Activated CD4-positive, alpha-beta memory T cell treated with anti-CD3 and anti-CD28 coated beads for 36 hours (primary cell): ENCODE measurements at regions not wholly inside any gene's neighbourhood (a gene's known extent, or its start where the extent isn't known, plus 50 kb on each side); places are given as distances from the start of the nearest gene placed in this dataset.

Experiments
- CTCF ChIA-PET: fragments of 350-600 bp; sonication (Branson Sonifier 250); formaldehyde crosslinking; loops from one replicate; lab custom pipeline; 2021; ENCODE audit warnings: antibody characterized with exemption, inconsistent platforms; lab: Charles Lee
- POLR2A ChIA-PET: fragments of 350-600 bp; sonication (Branson Sonifier 250); formaldehyde crosslinking; loops from one replicate; lab custom pipeline; 2021; ENCODE audit warnings: antibody characterized with exemption; lab: Charles Lee
- DNase-seq: peaks from one replicate; pipeline ENCODE4 v3.0.0-alpha.2; 2020
- H3K27ac Mint-ChIP-seq: one replicate; pipeline ENCODE4 v1.8.0; 2021; ENCODE audit warnings: mixed read lengths
- H3K27me3 Mint-ChIP-seq: one replicate; pipeline ENCODE4 v1.8.0; 2021; ENCODE audit warnings: mixed read lengths
- H3K36me3 Mint-ChIP-seq: one replicate; pipeline ENCODE4 v1.8.0; 2021; ENCODE audit warnings: mixed read lengths
- H3K4me1 Mint-ChIP-seq: one replicate; pipeline ENCODE4 v1.8.0; 2021; ENCODE audit warnings: low read depth, mixed read lengths
- H3K4me3 Mint-ChIP-seq: one replicate; pipeline ENCODE4 v1.8.0; 2021; ENCODE audit warnings: mild to moderate bottlenecking, mixed read lengths
- H3K9me3 Mint-ChIP-seq: one replicate; pipeline ENCODE4 v1.8.0; 2021; ENCODE audit warnings: mixed read lengths
- intact Hi-C: fragments of 100-400 bp; cut with micrococcal nuclease; formaldehyde crosslinking; loops from one replicate; pipeline ENCODE4 v1.15.1; 2023

DNA sequence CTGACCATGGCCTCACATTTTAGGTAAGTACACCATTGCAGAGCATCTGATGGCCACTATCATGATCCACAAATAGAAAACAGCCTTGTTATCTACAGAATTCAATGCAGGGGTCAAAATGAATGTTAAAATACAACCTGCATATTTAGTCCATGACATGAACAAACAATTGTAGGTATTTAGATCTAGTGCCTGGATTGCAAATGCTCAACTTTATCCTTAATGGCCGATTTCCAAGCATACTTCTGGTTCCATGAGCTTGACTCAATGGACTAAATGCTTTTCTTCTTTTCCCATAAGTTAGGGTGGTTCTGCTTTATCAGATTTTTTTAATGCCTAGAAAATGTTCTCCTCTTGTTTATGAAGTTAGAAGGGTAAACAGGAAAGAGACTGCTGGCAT, 139.2 kb upstream of the TTC29 start:
- intact Hi-C loops = no loop called here
- CTCF ChIA-PET = interaction anchor here (1.5 kb wide), 1 partner anchor 12 kb away, joined by 5 read pairs; no protein-coding TSS in a partner anchor
- no peak overlapping the region for H3K27ac Mint-ChIP-seq

DNA sequence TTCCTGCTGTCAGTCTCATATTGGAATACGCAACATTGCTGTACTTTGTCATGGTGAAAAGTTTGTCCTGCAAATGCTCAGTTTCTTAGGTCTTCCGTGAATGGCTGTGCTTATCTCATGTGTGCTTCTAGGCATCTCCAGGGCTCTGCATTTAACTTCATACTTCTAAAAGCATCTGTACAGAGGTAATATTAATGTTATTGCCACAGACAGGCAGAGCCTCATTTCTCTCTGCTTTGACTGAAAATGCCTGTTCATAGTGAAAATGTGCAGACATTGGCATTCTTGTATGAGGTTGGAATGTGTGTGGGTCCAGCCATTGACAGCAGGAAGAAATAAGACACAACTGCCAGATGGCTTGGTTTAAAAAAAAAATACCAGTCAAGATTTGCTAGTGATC, 140.1 kb upstream of the TTC29 start:
- Mint-ChIP-seq H3K27me3 (peaks cover 12% of the 10 kb centered on the region), H3K4me3 (no peak overlapping the region), H3K4me1 (no peaks in the 10 kb centered on the region), H3K9me3 (no peaks in the 10 kb centered on the region), H3K36me3 (no peaks in the 10 kb centered on the region), H3K27ac (no peak overlapping the region)
- ChIA-PET CTCF (interaction anchor here (1.5 kb wide), 1 partner anchor 11 kb away, joined by 5 read pairs; no protein-coding TSS in a partner anchor), POLR2A (no interaction called here)
- intact Hi-C loops = no loop called here
- no peak for DNase-seq

More for the DNA sequence above, 139.2 kb upstream of the TTC29 start:
- POLR2A ChIA-PET = no interaction called here
- no peak for DNase-seq
- Mint-ChIP-seq H3K36me3 (no peaks in the 10 kb centered on the region), H3K4me3 (no peak overlapping the region), H3K9me3 (no peaks in the 10 kb centered on the region), H3K4me1 (no peaks in the 10 kb centered on the region), H3K27me3 (peaks cover 13% of the 10 kb centered on the region)

DNA sequence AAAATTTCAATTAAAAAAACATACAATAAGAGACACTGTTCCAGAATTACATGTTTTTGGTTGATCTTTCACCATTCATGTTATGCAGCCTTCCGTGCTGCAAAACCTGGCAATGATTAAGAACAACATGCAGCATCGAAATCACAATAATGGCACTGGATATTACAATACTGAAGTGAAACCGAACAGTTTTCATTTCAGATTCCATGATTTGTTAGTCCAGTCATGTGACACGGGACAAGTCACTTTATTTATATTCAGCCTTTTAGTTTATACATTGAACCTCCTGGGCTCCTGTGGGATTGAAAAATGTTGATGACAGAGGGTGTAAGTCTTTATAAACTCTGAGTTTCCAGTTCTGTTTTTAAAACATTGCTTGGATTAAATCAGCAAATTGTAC, 142.5 kb upstream of the TTC29 start:
- intact Hi-C loops = no loop called here
- CTCF ChIA-PET = no interaction called here
- H3K27ac Mint-ChIP-seq = no peak overlapping the region

DNA sequence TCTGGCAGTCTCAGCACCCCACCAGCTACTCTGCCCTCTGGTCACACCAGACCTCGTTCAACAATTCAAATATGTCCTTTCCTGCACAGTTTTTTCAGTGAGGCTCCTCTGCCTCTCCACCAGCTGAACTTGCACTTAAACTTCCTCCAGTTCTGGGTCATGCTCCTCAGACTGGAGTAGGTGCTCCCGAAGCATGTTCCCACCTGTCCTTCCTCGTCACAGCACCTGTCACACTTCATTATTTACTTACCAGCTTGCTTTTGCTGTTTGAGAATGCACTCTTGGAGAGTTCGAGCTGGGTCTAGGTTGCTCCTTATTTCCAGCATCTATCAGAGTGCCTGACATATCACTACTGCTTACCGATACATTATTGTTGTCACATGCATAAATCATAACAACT, 144.8 kb upstream of the TTC29 start:
- no peaks in the 10 kb centered on the region for H3K9me3 Mint-ChIP-seq
- H3K36me3 Mint-ChIP-seq = no peaks in the 10 kb centered on the region
- DNase-seq = no peak
- ChIA-PET CTCF (interaction anchor here (0.7 to 1.3 kb wide), 2 partner anchors 13 to 72 kb away, joined by 3 read pairs; no protein-coding TSS in a partner anchor), POLR2A (no interaction called here)
- no peaks in the 10 kb centered on the region for H3K4me1 Mint-ChIP-seq
- no peak overlapping the region for H3K4me3 Mint-ChIP-seq
- no peak overlapping the region for H3K27ac Mint-ChIP-seq
- peaks cover 12% of the 10 kb centered on the region for H3K27me3 Mint-ChIP-seq
- intact Hi-C loops = loop anchor here (10.0 kb wide), 1 partner anchor 1136 kb away; no protein-coding TSS in a partner anchor

More for the DNA sequence above, 142.5 kb upstream of the TTC29 start:
- DNase-seq = no peak
- Mint-ChIP-seq H3K9me3 (no peaks in the 10 kb centered on the region), H3K4me1 (no peaks in the 10 kb centered on the region), H3K36me3 (no peaks in the 10 kb centered on the region), H3K27me3 (peaks cover 12% of the 10 kb centered on the region), H3K4me3 (no peak overlapping the region)
- POLR2A ChIA-PET = no interaction called here

DNA sequence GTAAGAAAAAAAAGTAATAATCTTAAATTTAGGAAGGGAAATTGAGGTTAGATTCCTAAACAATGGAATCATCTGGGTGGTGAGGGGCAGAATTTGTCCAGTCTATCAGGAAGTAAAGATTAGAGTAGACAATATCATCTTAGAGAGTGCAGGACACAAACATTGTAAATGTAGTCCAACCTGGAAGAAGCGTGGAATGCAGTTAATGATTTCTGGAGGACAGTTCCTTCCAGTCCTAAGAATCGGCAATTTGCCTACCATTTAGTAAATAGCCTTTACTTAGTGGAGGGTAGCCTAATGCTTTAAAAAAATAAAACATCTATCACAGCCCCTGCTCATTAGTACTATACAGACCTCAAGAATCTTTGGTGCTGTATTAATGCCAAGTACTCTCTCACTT, 147.5 kb upstream of the TTC29 start:
- H3K9me3 Mint-ChIP-seq = no peaks in the 10 kb centered on the region
- ChIA-PET POLR2A (no interaction called here), CTCF (no interaction called here)
- DNase-seq = no peak
- H3K4me3 Mint-ChIP-seq = no peak overlapping the region
- peaks cover 12% of the 10 kb centered on the region for H3K27me3 Mint-ChIP-seq
- no peaks in the 10 kb centered on the region for H3K36me3 Mint-ChIP-seq
- intact Hi-C loops = loop anchor here (10.0 kb wide), 1 partner anchor 1138 kb away; no protein-coding TSS in a partner anchor
- H3K27ac Mint-ChIP-seq = no peak overlapping the region
- H3K4me1 Mint-ChIP-seq = no peaks in the 10 kb centered on the region

DNA sequence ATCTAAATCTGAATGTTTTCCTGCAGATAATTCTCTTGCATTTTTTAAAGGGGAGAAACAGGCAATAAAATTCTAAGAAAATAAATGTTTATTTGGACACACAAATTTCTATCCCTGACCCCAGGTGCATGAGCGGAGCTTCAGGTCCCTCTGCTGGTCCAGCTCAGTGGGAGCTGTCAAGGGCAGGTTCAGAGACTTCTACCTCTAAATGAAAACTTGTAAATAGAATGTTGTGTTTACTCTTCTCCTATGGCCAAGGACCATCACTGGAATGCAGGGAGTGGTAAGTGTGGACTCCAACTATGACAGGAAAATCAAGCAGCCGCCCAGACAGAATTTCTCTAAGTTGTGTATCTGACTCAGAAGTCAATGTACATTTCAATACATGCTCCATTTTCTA, 148.6 kb upstream of the TTC29 start:
- POLR2A ChIA-PET = no interaction called here
- CTCF ChIA-PET = interaction anchor here (1.4 kb wide), 1 partner anchor 75 kb away, joined by 6 read pairs; no protein-coding TSS in a partner anchor
- no peaks in the 10 kb centered on the region for H3K4me1 Mint-ChIP-seq
- H3K27me3 Mint-ChIP-seq = peaks cover 10% of the 10 kb centered on the region
- intact Hi-C loops = loop anchor here (10.0 kb wide), 1 partner anchor 1139 kb away; no protein-coding TSS in a partner anchor
- H3K4me3 Mint-ChIP-seq = no peak overlapping the region
- no peaks in the 10 kb centered on the region for H3K9me3 Mint-ChIP-seq
- H3K36me3 Mint-ChIP-seq = no peaks in the 10 kb centered on the region
- DNase-seq = no peak
- H3K27ac Mint-ChIP-seq = no peak overlapping the region

DNA sequence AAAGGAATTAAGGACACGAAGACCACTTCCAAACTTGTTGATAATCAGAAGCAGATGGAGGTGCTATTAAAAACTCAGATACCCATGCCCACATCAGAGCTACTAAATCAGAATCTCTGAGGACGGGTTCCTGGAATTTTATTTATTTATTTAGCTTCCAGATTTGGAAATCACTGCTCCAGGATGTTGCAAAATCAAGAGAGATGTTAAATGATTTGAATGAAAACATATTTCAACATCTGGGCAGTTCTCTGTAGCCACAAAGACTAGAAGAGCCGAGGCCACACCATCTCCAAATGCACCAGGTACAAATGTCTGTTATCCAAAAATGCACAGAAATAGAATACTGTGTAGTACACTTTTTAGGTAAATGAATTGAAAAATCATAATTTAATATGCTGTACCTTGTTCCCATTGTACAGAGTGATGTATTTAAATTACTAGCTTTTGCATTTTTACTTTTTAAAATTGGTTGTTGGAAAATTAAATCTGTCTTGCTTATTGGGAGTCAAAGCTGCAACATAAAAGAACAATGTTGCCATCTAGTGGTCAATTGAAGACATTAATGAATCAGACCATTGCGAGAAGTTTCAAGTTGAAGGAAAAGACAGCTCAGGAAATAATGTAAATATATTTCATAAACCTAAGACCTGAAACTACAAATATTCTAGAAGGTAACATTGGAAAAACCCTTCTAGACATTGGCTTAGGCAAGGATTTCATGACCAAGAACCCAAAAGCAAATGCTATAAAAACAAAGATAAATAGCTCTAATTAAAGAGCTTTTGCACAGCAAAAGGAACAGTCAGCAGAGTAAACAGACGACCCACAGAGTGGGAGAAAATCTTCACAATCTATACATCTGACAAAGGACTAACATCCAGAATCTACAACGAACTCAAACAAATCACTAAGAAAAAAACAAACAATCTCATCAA, 151.3 kb upstream of the TTC29 start:
- Mint-ChIP-seq H3K27ac (no peak overlapping the region), H3K27me3 (peaks cover 12% of the 10 kb centered on the region), H3K4me3 (no peak overlapping the region), H3K9me3 (no peaks in the 10 kb centered on the region), H3K4me1 (no peaks in the 10 kb centered on the region), H3K36me3 (no peaks in the 10 kb centered on the region)
- intact Hi-C loops = loop anchor here (1.0 to 10.0 kb wide), 4 partner anchors 78 to 1142 kb away; no protein-coding TSS in a partner anchor
- DNase-seq = no peak
- ChIA-PET POLR2A (interaction anchor here (0.7 kb wide), 1 partner anchor 670 kb away, joined by 3 read pairs; no protein-coding TSS in a partner anchor), CTCF (interaction anchor here (0.7 to 5.2 kb wide), 41 partner anchors 9 to 1540 kb away, joined by 3 to 159 read pairs (median 4); no protein-coding TSS in a partner anchor)

DNA sequence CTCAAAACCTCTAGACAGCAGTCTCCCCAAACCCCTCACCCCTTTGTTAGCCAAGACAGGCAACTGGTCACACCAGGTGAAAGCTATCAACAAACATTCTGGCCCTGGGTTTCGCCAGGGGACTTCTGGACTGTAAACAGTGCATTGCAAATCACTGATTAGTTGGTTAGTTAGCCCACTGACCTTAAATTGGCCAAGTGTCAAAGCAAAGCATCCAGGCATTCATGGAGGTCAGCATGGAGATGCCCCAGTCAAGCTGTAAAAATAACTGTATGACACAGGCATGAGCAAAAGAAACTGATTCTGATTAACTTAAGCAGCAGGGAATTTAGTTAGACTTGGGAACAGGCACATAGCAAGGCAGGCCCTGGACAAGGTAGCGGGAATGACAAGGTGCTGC, 156.0 kb upstream of the TTC29 start:
- intact Hi-C loops = no loop called here
- Mint-ChIP-seq H3K4me1 (no peaks in the 10 kb centered on the region), H3K36me3 (no peaks in the 10 kb centered on the region), H3K27me3 (peaks cover 15% of the 10 kb centered on the region), H3K27ac (no peak overlapping the region), H3K4me3 (no peak overlapping the region), H3K9me3 (no peaks in the 10 kb centered on the region)
- CTCF ChIA-PET = no interaction called here
- no peak for DNase-seq
- POLR2A ChIA-PET = no interaction called here

DNA sequence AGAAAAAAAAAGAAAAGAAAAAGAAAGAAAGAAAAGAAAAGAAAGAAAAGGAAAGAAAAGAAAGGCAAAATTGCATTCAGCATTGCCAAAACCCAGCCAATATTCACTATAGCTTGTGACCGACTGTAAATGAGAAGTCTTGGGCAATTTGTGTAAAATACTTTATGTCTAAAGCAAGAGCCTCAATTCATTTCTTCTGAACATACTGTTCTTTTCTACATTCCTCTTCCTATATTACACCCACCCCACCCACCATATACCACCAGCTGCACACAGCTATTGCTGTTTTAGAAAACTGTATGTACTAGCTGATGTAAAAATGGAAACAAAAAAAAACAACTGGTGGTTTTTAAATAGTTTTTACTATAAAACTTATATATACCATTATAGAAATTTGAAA, 156.9 kb upstream of the TTC29 start:
- Mint-ChIP-seq H3K36me3 (no peaks in the 10 kb centered on the region), H3K9me3 (no peaks in the 10 kb centered on the region), H3K4me3 (no peak overlapping the region), H3K4me1 (no peaks in the 10 kb centered on the region), H3K27me3 (peaks cover 10% of the 10 kb centered on the region), H3K27ac (no peak overlapping the region)
- ChIA-PET POLR2A (no interaction called here), CTCF (interaction anchor here (0.6 kb wide), 1 partner anchor 860 kb away, joined by 3 read pairs; no protein-coding TSS in a partner anchor)
- intact Hi-C loops = no loop called here
- DNase-seq = no peak

DNA sequence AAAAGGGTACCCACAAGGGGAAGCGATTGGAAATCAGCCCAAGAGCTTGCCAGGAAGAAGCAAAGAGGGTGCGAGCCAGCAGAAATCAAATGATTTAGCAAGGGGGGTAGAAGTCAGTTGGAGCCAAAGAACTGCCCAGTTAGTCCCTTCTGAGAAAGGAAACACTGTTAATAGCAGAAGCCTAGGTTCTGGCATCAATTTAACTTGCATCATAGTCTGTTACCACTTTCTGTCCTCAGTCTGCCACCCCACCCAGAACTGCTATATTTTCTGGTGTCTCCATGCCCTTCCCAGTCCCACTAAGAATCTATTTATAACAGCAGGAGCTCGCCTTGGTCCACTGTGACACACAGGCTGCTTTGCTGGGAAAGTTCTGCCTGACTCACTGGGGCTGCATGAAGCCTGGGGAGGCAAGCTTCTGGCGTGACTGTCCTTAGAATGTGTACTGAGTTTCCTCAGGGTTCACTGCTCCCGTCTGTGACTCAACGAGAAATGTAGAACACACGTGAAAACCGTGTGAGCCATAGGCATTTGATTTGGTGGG, 157.8 kb upstream of the TTC29 start:
- intact Hi-C loops = no loop called here
- Mint-ChIP-seq H3K4me1 (no peaks in the 10 kb centered on the region), H3K36me3 (no peaks in the 10 kb centered on the region), H3K27me3 (peaks cover 10% of the 10 kb centered on the region), H3K27ac (no peak overlapping the region), H3K4me3 (no peak overlapping the region), H3K9me3 (no peaks in the 10 kb centered on the region)
- DNase-seq = no peak
- CTCF ChIA-PET = interaction anchor here (0.6 kb wide), 1 partner anchor 13 kb away, joined by 3 read pairs; no protein-coding TSS in a partner anchor
- POLR2A ChIA-PET = no interaction called here

DNA sequence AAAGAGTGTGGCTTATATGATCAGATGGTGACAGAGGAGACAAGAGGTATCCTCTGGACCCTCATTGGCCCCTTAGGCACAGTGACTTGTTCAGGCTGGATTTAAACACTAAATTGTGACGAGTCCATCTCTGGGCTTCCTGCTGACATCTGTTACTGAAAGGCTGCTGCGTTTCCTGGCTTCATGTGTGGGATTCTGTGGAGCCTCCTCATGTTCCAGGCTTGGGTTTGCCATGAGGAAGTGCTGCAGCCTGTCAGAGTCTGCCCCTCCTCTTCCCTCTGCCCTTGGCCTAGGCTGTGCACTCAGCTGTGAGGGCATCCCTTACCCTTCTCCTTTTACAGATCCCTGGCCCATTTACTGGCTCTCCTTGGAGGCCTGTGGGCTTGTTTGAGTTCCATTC, 159.1 kb upstream of the TTC29 start:
- H3K9me3 Mint-ChIP-seq = no peaks in the 10 kb centered on the region
- no peaks in the 10 kb centered on the region for H3K36me3 Mint-ChIP-seq
- H3K27ac Mint-ChIP-seq = no peak overlapping the region
- H3K27me3 Mint-ChIP-seq = peaks cover 8% of the 10 kb centered on the region
- H3K4me1 Mint-ChIP-seq = no peaks in the 10 kb centered on the region
- DNase-seq = no peak
- intact Hi-C loops = no loop called here
- ChIA-PET POLR2A (no interaction called here), CTCF (interaction anchor here (2.3 kb wide), 1 partner anchor 8 kb away, joined by 9 read pairs; no protein-coding TSS in a partner anchor)
- no peak overlapping the region for H3K4me3 Mint-ChIP-seq

DNA sequence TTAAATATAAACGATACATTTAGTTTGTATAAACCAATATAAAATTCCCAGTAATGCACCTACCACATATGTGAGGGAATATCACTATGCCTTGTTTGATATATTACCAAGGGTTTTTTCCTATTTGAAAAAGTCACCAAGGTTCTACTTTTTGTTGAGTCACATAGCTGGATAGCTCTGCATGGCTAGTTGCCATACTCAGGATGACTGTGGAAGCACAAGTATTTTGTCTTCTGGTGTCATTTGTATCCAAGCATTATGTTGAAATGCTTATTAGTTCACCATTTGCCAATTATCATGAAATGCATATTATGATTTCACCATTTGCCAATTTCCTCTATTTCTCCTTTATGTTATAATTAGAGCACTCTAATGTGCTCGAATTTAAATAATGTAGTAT, 162.7 kb upstream of the TTC29 start:
- CTCF ChIA-PET = interaction anchor here (2.4 kb wide), 1 partner anchor 11 kb away, joined by 9 read pairs; no protein-coding TSS in a partner anchor

More for the DNA sequence above, 162.7 kb upstream of the TTC29 start:
- Mint-ChIP-seq H3K36me3 (no peaks in the 10 kb centered on the region), H3K27ac (no peak overlapping the region), H3K9me3 (no peaks in the 10 kb centered on the region), H3K4me3 (no peak overlapping the region), H3K4me1 (no peaks in the 10 kb centered on the region), H3K27me3 (peaks cover 3% of the 10 kb centered on the region)
- no peak for DNase-seq
- POLR2A ChIA-PET = no interaction called here
- intact Hi-C loops = no loop called here
